KMS-11 (cell line): ENCODE measurements at regions not wholly inside any gene's neighbourhood (a gene's known extent, or its start where the extent isn't known, plus 50 kb on each side); places are given as distances from the start of the nearest gene placed in this dataset.

ENCODE experiments used
- H2AFZ ChIP-seq: fragments of 200-600 bp; sonication (generic); 2 replicates; pipeline ENCODE4 v1.6.1; 2016; ENCODE audit warnings: antibody characterized with exemption, mixed run types, low read depth
- H3K27ac ChIP-seq: fragments of 200-600 bp; sonication (generic); 2 replicates; pipeline ENCODE4 v1.6.1; 2016; ENCODE audit warnings: mild to moderate bottlenecking, mixed run types
- H3K27me3 ChIP-seq: fragments of 200-600 bp; sonication (generic); 2 replicates; pipeline ENCODE4 v1.6.1; 2017; ENCODE audit warnings: mild to moderate bottlenecking, low read depth, mixed run types, moderate library complexity; ENCODE audit not compliant: insufficient read depth
- H3K36me3 ChIP-seq: fragments of 200-600 bp; sonication (generic); 2 replicates; pipeline ENCODE4 v1.6.1; 2017; ENCODE audit warnings: mild to moderate bottlenecking, mixed run types; ENCODE audit not compliant: insufficient read depth
- H3K4me1 ChIP-seq: fragments of 200-600 bp; sonication (generic); 2 replicates; pipeline ENCODE4 v1.6.1; 2016; ENCODE audit warnings: mild to moderate bottlenecking, low read depth, mixed run types; ENCODE audit not compliant: poor library complexity, severe bottlenecking
- H3K4me2 ChIP-seq: fragments of 200-600 bp; sonication (generic); 2 replicates; pipeline ENCODE4 v1.7.0; 2016; ENCODE audit warnings: mild to moderate bottlenecking, mixed run types
- H3K4me3 ChIP-seq: fragments of 200-600 bp; sonication (generic); IDR thresholded peaks from 2 replicates; pipeline ENCODE4 v1.6.1; 2017; ENCODE audit warnings: low read depth, low read length, mixed read lengths; ENCODE audit not compliant: insufficient read depth
- H3K79me2 ChIP-seq: fragments of 200-600 bp; sonication (generic); 2 replicates; pipeline ENCODE4 v1.6.1; 2016; ENCODE audit warnings: low read depth, mixed run types; ENCODE audit not compliant: insufficient read depth
- H3K9ac ChIP-seq: fragments of 200-600 bp; sonication (generic); 2 replicates; pipeline ENCODE4 v1.6.1; 2016; ENCODE audit warnings: mild to moderate bottlenecking, mixed run types
- H4K20me1 ChIP-seq: fragments of 200-600 bp; sonication (generic); 2 replicates; pipeline ENCODE4 v1.6.1; 2016; ENCODE audit warnings: mild to moderate bottlenecking, mixed run types; ENCODE audit not compliant: insufficient read depth
- TF ChIP-seq, protein P1 (sequence below): fragments of 200-600 bp; sonication (generic); conservative IDR thresholded peaks from 2 replicates; pipeline ENCODE4 v1.6.1; 2017; ENCODE audit warnings: low read depth, mild to moderate bottlenecking, antibody characterized with exemption, low read length, moderate library complexity, mixed read lengths

- no peaks in the 10 kb centered on the region for H3K36me3 ChIP-seq
- no peaks in the 10 kb centered on the region for H3K4me1 ChIP-seq
- no peak overlapping the region for H2AFZ ChIP-seq
- no peaks in the 10 kb centered on the region for H4K20me1 ChIP-seq
- no peak overlapping the region for H3K4me2 ChIP-seq
- no peaks in the 10 kb centered on the region for H3K27me3 ChIP-seq
- no peak overlapping the region for H3K9ac ChIP-seq
- no peak overlapping the region for H3K27ac ChIP-seq
- TF ChIP-seq, protein P1, sequence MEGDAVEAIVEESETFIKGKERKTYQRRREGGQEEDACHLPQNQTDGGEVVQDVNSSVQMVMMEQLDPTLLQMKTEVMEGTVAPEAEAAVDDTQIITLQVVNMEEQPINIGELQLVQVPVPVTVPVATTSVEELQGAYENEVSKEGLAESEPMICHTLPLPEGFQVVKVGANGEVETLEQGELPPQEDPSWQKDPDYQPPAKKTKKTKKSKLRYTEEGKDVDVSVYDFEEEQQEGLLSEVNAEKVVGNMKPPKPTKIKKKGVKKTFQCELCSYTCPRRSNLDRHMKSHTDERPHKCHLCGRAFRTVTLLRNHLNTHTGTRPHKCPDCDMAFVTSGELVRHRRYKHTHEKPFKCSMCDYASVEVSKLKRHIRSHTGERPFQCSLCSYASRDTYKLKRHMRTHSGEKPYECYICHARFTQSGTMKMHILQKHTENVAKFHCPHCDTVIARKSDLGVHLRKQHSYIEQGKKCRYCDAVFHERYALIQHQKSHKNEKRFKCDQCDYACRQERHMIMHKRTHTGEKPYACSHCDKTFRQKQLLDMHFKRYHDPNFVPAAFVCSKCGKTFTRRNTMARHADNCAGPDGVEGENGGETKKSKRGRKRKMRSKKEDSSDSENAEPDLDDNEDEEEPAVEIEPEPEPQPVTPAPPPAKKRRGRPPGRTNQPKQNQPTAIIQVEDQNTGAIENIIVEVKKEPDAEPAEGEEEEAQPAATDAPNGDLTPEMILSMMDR: no peak
- no peak overlapping the region for H3K4me3 ChIP-seq
- H3K79me2 ChIP-seq: no peaks in the 10 kb centered on the region
Observed at GRCh38 chr3:23706111-23706510, 99.6 kb upstream of the UBE2E1 start.

GRCh38 chr3:23709987-23710386, 95.8 kb upstream of the UBE2E1 start:
- Histone ChIP-seq H3K79me2 (no peaks in the 10 kb centered on the region), H4K20me1 (no peaks in the 10 kb centered on the region), H3K4me2 (no peak overlapping the region), H3K27me3 (no peaks in the 10 kb centered on the region), H3K4me3 (no peak overlapping the region), H3K27ac (no peak overlapping the region), H3K4me1 (no peaks in the 10 kb centered on the region), H3K9ac (no peak overlapping the region), H3K36me3 (no peaks in the 10 kb centered on the region), H2AFZ (no peak overlapping the region)
- TF ChIP-seq, protein P1: no peak

GRCh38 chr3:23710555-23710954, 95.2 kb upstream of the UBE2E1 start:
- Histone ChIP-seq H3K27me3 (no peaks in the 10 kb centered on the region), H3K79me2 (no peaks in the 10 kb centered on the region), H3K36me3 (no peaks in the 10 kb centered on the region), H3K4me1 (no peaks in the 10 kb centered on the region), H2AFZ (no peak overlapping the region), H3K4me3 (no peak overlapping the region), H3K4me2 (no peak overlapping the region), H3K9ac (no peak overlapping the region), H3K27ac (no peak overlapping the region), H4K20me1 (no peaks in the 10 kb centered on the region)
- TF ChIP-seq, protein P1: no peak

GRCh38 chr3:23711916-23712494, 93.8 kb upstream of the UBE2E1 start:
- Histone ChIP-seq H3K4me2 (no peak overlapping the region), H3K36me3 (no peaks in the 10 kb centered on the region), H3K9ac (no peak overlapping the region), H3K79me2 (no peaks in the 10 kb centered on the region), H3K27me3 (no peaks in the 10 kb centered on the region), H2AFZ (no peak overlapping the region), H3K27ac (no peak overlapping the region), H4K20me1 (no peaks in the 10 kb centered on the region), H3K4me3 (no peak overlapping the region), H3K4me1 (no peaks in the 10 kb centered on the region)
- TF ChIP-seq, protein P1: no peak
